GM23248 (cell line): ENCODE measurements at regions not wholly inside any gene's neighbourhood (a gene's known extent, or its start where the extent isn't known, plus 50 kb on each side); places are given as distances from the start of the nearest gene placed in this dataset.
"Not testable (repeated sequence)": the region's sequence is repeated elsewhere in the genome, so short reads cannot be mapped to it uniquely, and the experiment has no call there.

Experiments
- DNase-seq: peaks from one replicate; pipeline ENCODE4 v3.0.0-alpha.2; 2015
- H2AFZ ChIP-seq: fragments of 200-600 bp; sonication (generic); 2 replicates; pipeline ENCODE4 v1.6.1; 2016; ENCODE audit warnings: antibody characterized with exemption
- H3F3A ChIP-seq: fragments of 200-600 bp; sonication (generic); 2 replicates; pipeline ENCODE4 v1.6.1; 2016; ENCODE audit warnings: mild to moderate bottlenecking, antibody characterized with exemption, mixed run types; ENCODE audit not compliant: insufficient read depth
- H3K27ac ChIP-seq: fragments of 200-600 bp; sonication (generic); 2 replicates; pipeline ENCODE4 v1.5.1; 2016; ENCODE audit warnings: mild to moderate bottlenecking
- H3K27me3 ChIP-seq: fragments of 200-600 bp; sonication (generic); replicated peaks from 2 replicates; pipeline ENCODE4 v1.6.1; 2016; ENCODE audit warnings: mild to moderate bottlenecking; ENCODE audit not compliant: insufficient read depth
- H3K36me3 ChIP-seq: fragments of 200-600 bp; sonication (generic); 2 replicates; pipeline ENCODE4 v1.6.1; 2016; ENCODE audit warnings: low read depth, mild to moderate bottlenecking
- H3K4me1 ChIP-seq: fragments of 200-600 bp; sonication (generic); 2 replicates; pipeline ENCODE4 v1.6.1; 2016; ENCODE audit warnings: mild to moderate bottlenecking; ENCODE audit not compliant: insufficient read depth
- H3K4me2 ChIP-seq: fragments of 200-600 bp; sonication (generic); one replicate; pipeline ENCODE4 v1.6.1; 2016; ENCODE audit warnings: mild to moderate bottlenecking; ENCODE audit not compliant: unreplicated experiment
- H3K4me3 ChIP-seq: fragments of 200-600 bp; sonication (generic); 2 replicates; pipeline ENCODE4 v1.5.1; 2016; ENCODE audit warnings: mild to moderate bottlenecking
- H3K79me2 ChIP-seq: fragments of 200-600 bp; sonication (generic); 2 replicates; pipeline ENCODE4 v1.6.1; 2016; ENCODE audit warnings: mild to moderate bottlenecking; ENCODE audit not compliant: insufficient read depth
- H3K9ac ChIP-seq: fragments of 200-600 bp; sonication (generic); 2 replicates; pipeline ENCODE4 v1.6.1; 2016; ENCODE audit warnings: mild to moderate bottlenecking
- H3K9me2 ChIP-seq: fragments of 200-600 bp; sonication (generic); 2 replicates; pipeline ENCODE4 v1.6.1; 2016; ENCODE audit warnings: mixed run types, mild to moderate bottlenecking, moderate library complexity; ENCODE audit not compliant: insufficient read depth
- H3K9me3 ChIP-seq: fragments of 200-600 bp; sonication (generic); one replicate; pipeline ENCODE4 v1.6.1; 2017; ENCODE audit warnings: low read depth
- H4K20me1 ChIP-seq: fragments of 200-600 bp; sonication (generic); 2 replicates; pipeline ENCODE4 v1.6.0; 2016; ENCODE audit not compliant: insufficient read depth
- EZH2 ChIP-seq: fragments of 200-600 bp; sonication (generic); IDR thresholded peaks from 2 replicates; pipeline ENCODE4 v1.6.1; 2018; ENCODE audit warnings: antibody characterized with exemption, mild to moderate bottlenecking; ENCODE audit not compliant: insufficient read depth, poor library complexity, severe bottlenecking
- EZH2phosphoT487 ChIP-seq: fragments of 200-600 bp; sonication (generic); IDR thresholded peaks from 2 replicates; pipeline ENCODE4 v1.6.1; 2018; ENCODE audit warnings: antibody characterized with exemption, moderate library complexity, mild to moderate bottlenecking, low read depth; ENCODE audit not compliant: insufficient read depth
- WGBS, 2 experiments: methylation state at CpG; one replicate each; pipeline ENCODE4 v1.1.6; 2015 to 2017; ENCODE audit warnings: low lambda C conversion rate in 2 of 2, low coverage in 1 of 2; ENCODE audit errors: missing lambda C conversion rate in 2 of 2; 5-methylcytosine and 5-hydroxymethylcytosine counted together
- in situ Hi-C: fragments of 300-500 bp; cut with MboI; formaldehyde crosslinking; loops from 2 replicates; pipeline ENCODE4 v1.15.0; 2020

DNA sequence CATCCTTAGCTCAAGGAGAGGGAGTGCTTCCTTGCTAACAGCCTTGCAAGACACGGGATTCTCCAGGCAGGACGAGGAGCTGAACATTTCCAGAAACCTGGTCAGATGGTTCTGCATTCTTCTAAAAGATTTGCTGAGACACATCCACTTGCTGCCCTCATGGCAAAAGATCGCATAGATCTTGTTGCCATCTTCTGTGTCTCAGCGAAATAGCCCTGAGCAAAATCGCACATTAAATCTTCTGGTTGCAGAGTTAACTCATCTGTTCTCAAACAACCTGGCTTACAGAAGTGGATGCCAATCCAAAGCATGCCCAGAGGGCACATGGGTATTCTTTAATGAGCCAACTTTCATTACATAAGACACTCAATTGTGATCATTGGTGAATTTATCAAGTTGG is 167.5 kb downstream of the PRKX start:
- Histone ChIP-seq H4K20me1 (no peaks in the 10 kb centered on the region), H3K9me3 (no peaks in the 10 kb centered on the region), H3K27ac (no peak overlapping the region), H3K9me2 (no peaks in the 10 kb centered on the region), H3K4me3 (no peak overlapping the region), H3K4me2 (no peak overlapping the region), H3K79me2 (no peaks in the 10 kb centered on the region), H2AFZ (0 out of 2 replicates have a peak overlapping the region, but pooled peaks have one; percentile 45), H3K9ac (no peak overlapping the region), H3F3A (0 out of 2 replicates have a peak, but pooled peaks cover 9% of the 10 kb centered on the region), H3K4me1 (peaks cover 12% of the 10 kb centered on the region; the same call in 1 of the 2 replicates), H3K27me3 (no peaks in the 10 kb centered on the region), H3K36me3 (no peaks in the 10 kb centered on the region)
- in situ Hi-C loops: loop anchor here (25.0 kb wide), 1 partner anchor 209 kb away; the partner anchor contains the start of gene MXRA5
- TF ChIP-seq EZH2 (no peak), EZH2phosphoT487 (no peak)
- DNase-seq: peak; percentile 15
- WGBS, 2 experiments: 19 to 38% methylated on average over 5 of the region's 5 CpGs

DNA sequence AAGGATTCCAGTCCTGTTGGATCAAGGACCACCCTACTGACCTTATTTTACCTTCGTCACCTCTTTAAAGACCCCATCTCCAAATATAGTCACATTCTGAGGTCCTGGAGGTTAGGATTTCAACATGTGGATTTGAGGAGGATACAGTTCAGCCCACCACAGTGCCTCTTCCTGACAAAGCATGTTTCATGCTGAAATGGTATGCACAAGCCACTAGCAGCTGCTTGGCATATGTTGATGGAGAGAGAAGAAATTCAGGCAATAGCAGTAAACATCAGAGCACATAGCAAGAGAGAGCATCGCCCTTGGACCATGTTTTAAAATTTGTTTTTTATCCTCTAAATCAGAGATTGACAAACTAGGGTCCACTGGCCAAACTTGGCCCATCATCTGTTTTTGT is 172.1 kb downstream of the PRKX start:
- Histone ChIP-seq H4K20me1 (no peaks in the 10 kb centered on the region), H3K9ac (no peak overlapping the region), H3K36me3 (no peaks in the 10 kb centered on the region), H3K27me3 (no peaks in the 10 kb centered on the region), H3K4me2 (no peak overlapping the region), H3K27ac (no peak overlapping the region), H3F3A (0 out of 2 replicates have a peak, but pooled peaks cover 5% of the 10 kb centered on the region), H3K9me3 (no peaks in the 10 kb centered on the region), H3K4me3 (no peak overlapping the region), H3K9me2 (no peaks in the 10 kb centered on the region), H3K4me1 (no peaks in the 10 kb centered on the region; the same call in 1 of the 2 replicates), H2AFZ (no peak overlapping the region), H3K79me2 (no peaks in the 10 kb centered on the region)
- in situ Hi-C loops: loop anchor here (25.0 kb wide), 1 partner anchor 204 kb away; the partner anchor contains the start of gene MXRA5
- 80 to 83% methylated on average over 2 of the region's 2 CpGs for WGBS, 2 experiments
- no peak for TF ChIP-seq EZH2
- DNase-seq: no peak

DNA sequence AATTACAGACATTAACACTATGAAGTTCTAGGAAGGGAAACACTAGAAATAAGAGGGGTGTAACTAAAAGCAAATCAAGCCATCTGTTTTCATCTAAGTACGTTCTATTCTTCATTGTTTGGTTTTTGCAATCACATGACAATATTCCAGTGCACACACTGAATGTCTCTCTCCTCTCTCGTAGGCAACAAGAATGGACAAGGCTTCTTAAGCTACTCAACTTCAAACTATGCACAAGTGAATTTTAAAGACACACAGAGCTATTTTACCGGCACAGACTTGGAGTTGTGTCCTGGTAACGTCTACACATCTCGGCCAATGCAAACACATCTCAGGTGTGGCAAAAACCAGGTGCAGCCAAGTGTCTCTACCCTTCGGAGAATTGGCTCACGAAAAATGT is 173.3 kb downstream of the PRKX start:
- Histone ChIP-seq H3K9me2 (no peaks in the 10 kb centered on the region), H3K4me2 (no peak overlapping the region), H3K27ac (no peak overlapping the region), H3K36me3 (no peaks in the 10 kb centered on the region), H3K27me3 (no peaks in the 10 kb centered on the region), H3F3A (no peaks in the 10 kb centered on the region), H4K20me1 (no peaks in the 10 kb centered on the region), H3K9me3 (no peaks in the 10 kb centered on the region), H3K9ac (no peak overlapping the region), H3K4me3 (no peak overlapping the region), H2AFZ (no peak overlapping the region), H3K79me2 (no peaks in the 10 kb centered on the region), H3K4me1 (no peaks in the 10 kb centered on the region)
- no peak for DNase-seq
- in situ Hi-C loops: loop anchor here (25.0 kb wide), 1 partner anchor 203 kb away; the partner anchor contains the start of gene MXRA5
- 61 to 66% methylated on average over 7 of the region's 7 CpGs for WGBS, 2 experiments
- TF ChIP-seq EZH2phosphoT487 (no peak), EZH2 (no peak)

DNA sequence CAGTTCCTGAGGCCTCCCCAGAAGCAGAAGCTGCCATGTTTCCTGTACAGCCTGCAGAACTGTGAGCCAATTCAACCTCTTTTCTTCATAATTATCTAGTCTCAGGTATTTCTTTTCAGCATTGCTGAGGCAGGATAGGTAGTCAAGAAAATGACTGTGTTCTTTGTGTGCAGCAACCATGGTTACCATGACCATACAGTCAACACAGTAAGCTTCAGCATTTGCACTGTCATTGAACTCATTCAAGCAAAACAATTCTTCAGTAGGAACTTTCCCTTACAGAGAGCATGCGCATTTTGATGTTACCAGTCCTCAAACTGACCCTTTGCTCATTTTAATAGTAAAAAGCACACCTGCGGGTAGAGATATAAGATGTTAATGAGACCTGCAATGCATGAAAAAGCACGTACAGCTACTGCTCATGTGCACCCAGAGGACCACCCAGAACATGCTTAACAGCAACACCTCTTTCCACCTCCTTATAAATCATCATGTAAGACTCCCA is 180.8 kb downstream of the PRKX start:
- H3K27ac ChIP-seq: no peak overlapping the region
- H2AFZ ChIP-seq: no peak overlapping the region
- no peaks in the 10 kb centered on the region for H3K79me2 ChIP-seq
- no peak overlapping the region for H3K9ac ChIP-seq
- TF ChIP-seq EZH2phosphoT487: no peak
- TF ChIP-seq EZH2: no peak
- peaks cover 7% of the 10 kb centered on the region for H3K4me1 ChIP-seq
- no peak overlapping the region for H3K4me3 ChIP-seq
- H3K36me3 ChIP-seq: no peaks in the 10 kb centered on the region
- no peaks in the 10 kb centered on the region for H4K20me1 ChIP-seq
- peak; percentile 9 for DNase-seq
- H3F3A ChIP-seq: peaks cover 2% of the 10 kb centered on the region; the same call in 1 of the 2 replicates
- WGBS, 2 experiments: 96 to 97% methylated on average over 3 of the region's 3 CpGs
- in situ Hi-C loops: loop anchor here (25.0 kb wide), 1 partner anchor 195 kb away; the partner anchor contains the start of gene MXRA5
- H3K9me3 ChIP-seq: no peaks in the 10 kb centered on the region
- H3K4me2 ChIP-seq: no peak overlapping the region
- no peaks in the 10 kb centered on the region for H3K9me2 ChIP-seq
- no peaks in the 10 kb centered on the region for H3K27me3 ChIP-seq

DNA sequence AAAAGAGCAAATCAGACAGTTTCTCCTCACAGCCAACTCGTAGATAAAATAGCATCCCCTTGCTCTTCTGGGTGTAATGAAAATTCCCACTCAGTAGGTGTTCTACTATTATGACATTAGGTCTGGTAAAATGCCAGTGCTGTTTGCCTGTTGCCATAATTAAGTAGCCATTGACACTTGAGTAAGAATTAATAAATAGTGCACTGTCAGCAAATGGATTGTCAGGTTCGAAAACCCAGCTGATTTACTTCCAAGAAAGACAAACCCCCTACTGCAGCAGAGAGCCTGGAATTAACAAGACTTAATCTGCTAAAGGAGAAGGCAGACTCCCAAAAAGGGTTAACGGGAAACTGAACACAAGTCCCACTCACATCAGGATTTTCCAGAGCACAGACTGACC is 182.0 kb downstream of the PRKX start:
- not testable (repeated sequence) for H3K4me2 ChIP-seq, H3K9me2 ChIP-seq, H3K79me2 ChIP-seq, H3K27ac ChIP-seq, H3K36me3 ChIP-seq, H2AFZ ChIP-seq, H3K27me3 ChIP-seq, H3K4me3 ChIP-seq, DNase-seq, H4K20me1 ChIP-seq, H3K9me3 ChIP-seq, H3K9ac ChIP-seq
- 55 to 90% methylated on average over 2 to 3 of the region's 3 CpGs for WGBS, 2 experiments
- Histone ChIP-seq H3F3A (peaks cover 13% of the 10 kb centered on the region), H3K4me1 (peaks cover 19% of the 10 kb centered on the region)
- in situ Hi-C loops: loop anchor here (25.0 kb wide), 1 partner anchor 194 kb away; the partner anchor contains the start of gene MXRA5
